Lower leg skin (tissue), 3 donors: ENCODE measurements at regions not wholly inside any gene's neighbourhood (a gene's known extent, or its start where the extent isn't known, plus 50 kb on each side); places are given as distances from the start of the nearest gene placed in this dataset.

Experiments
- POLR2A ChIP-seq, 2 donors: fragments of 450-650 bp; IDR thresholded peaks; one replicate each; pipeline ENCODE4 v1.6.1; 2016 to 2017; ENCODE audit warnings: antibody characterized with exemption in 2 of 2, mild to moderate bottlenecking in 1 of 2, moderate library complexity in 1 of 2
- TF ChIP-seq, protein P1 (sequence below), 3 donors: fragments of 450-650 bp; IDR thresholded peaks; one replicate each; pipeline ENCODE4 v1.5.1; 2016; ENCODE audit warnings: antibody characterized with exemption in 3 of 3, mild to moderate bottlenecking in 3 of 3, moderate library complexity in 2 of 3

DNA sequence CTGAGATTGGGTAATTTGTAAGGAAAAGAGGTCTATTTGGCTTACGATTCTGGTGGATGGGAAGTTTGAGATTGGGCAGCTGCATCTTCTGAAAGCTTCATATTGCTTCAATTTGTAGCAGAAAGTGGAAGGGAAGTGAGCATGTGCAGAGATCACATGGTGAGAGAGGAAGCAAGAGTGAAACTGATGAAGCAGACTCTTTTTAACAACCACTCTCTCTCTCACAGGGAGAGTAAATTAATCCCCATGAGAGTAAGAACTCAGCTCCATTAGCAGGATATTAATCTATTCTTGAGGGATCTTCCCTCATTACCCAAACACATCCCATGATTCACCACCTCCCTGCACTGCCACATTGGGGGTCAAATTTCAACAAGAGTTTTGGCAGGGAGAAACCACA, 298.5 kb upstream of the CELF4 start:
- TF ChIP-seq, protein P1, sequence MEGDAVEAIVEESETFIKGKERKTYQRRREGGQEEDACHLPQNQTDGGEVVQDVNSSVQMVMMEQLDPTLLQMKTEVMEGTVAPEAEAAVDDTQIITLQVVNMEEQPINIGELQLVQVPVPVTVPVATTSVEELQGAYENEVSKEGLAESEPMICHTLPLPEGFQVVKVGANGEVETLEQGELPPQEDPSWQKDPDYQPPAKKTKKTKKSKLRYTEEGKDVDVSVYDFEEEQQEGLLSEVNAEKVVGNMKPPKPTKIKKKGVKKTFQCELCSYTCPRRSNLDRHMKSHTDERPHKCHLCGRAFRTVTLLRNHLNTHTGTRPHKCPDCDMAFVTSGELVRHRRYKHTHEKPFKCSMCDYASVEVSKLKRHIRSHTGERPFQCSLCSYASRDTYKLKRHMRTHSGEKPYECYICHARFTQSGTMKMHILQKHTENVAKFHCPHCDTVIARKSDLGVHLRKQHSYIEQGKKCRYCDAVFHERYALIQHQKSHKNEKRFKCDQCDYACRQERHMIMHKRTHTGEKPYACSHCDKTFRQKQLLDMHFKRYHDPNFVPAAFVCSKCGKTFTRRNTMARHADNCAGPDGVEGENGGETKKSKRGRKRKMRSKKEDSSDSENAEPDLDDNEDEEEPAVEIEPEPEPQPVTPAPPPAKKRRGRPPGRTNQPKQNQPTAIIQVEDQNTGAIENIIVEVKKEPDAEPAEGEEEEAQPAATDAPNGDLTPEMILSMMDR (IDR thresholded peaks at IDR 0.05), result no peak
- no peak for TF ChIP-seq POLR2A (IDR thresholded peaks at IDR 0.05)
